ENCODE measurements at regions not wholly inside any gene's neighbourhood (a gene's known extent, or its start where the extent isn't known, plus 50 kb on each side); places are given as distances from the start of the nearest gene placed in this dataset.
"Not testable (repeated sequence)": the region's sequence is repeated elsewhere in the genome, so short reads cannot be mapped to it uniquely, and the experiment has no call there.

DNA sequence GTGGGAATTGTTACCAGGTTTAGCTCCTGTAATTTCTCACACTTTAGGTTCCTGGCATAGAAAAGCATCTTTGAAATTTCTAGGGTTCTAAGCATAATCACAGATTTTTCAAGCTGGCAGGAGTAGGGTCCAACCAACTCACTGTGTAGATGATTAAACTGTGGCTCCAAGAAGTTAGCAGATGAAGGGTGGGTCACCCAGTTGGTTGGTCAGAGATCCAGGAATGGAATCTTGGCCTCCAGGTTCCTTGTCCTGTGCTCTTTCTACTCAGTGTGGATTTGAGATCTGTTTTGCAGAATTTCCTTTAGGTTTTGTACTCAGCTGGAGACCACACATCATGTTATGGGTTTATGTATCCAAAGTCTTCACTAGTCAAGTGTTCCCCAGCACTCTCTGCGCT, 90.3 kb upstream of the MAML3 start:
- DNase-seq = no peak

DNA sequence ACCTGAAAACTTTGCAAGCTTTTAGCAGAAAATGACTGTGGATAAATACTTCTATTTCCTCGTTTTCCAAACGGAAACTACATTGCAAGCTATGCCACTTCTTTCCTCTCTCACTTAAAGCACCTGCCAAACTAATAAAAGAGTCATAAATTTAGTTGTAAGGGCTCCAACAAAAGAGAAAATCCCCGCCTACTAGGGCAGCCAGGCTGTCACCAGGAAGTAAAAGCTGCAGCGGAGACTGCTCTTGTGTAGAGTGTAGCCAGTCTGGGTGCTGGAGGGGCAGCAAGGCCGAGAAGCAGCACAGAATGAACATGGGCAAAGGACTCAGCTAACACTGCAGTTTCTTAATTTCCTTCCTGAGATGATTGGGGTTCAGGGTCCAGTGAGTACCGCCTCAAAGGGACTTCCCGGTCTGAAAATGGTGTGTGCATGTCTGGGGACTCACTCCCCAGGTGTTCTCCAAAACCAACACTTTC, 89.3 kb upstream of the MAML3 start:
- DNase-seq = no peak

DNA sequence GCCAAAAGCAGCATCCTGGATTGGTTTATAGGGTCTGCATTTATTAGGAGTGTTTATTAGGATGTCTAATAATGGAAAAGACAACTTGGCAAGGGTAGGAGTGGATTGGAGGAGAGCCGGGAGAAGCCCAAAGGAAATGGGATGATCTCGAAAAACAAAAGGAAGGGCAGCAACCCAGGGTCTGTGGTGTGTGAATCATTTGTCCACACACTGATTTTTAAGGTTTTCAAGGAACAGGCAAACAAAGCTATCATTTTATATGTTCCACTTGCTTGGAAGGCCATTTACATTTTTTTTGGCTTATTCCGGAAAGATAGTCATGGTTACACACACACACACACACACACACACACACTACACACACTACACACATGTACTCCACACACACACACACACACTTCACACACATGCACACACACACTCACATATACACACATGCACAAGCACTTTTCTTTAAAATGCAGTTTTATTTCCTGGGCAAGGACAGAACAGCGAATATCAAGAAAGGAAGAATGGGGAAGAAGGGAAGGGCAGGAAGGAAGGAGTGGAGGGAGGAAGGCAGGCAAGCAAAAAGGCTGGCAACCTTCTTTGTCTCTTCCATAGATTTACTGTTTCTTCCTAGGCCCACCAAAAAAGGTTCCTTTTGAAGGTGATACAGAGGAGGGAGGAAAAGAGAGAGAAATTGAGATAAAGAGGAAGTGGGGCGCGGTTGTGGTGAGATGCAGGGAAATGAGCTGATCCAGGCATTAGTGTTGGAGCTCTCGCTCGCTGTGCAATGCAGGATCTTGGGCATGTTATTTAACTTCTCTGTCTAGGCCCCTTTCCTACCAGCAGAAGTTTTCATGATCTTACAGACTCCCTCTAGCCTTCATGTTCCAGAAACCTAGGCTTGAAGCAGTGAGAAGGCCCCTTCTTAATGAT, 88.6 kb upstream of the MAML3 start:
- no peak for DNase-seq

DNA sequence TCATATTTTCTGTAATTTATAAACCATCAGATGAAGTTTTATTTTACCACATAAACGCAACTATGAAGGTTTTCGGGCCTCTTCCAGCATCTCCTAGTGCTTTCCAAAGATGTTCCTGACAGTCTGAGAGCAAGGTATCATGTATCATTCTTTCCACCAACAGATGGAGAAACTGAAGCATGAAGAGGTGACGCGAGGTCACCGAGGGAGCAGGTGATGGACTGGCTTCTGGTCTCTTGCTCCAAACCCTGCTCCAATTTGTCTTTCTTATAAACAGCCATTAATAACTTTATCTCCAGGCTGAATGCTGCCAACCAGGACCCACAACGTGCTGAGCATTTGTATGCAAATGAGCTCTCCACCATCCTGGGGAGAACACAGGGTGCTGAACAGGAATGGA, 86.3 kb upstream of the MAML3 start:
- no peak for DNase-seq

DNA sequence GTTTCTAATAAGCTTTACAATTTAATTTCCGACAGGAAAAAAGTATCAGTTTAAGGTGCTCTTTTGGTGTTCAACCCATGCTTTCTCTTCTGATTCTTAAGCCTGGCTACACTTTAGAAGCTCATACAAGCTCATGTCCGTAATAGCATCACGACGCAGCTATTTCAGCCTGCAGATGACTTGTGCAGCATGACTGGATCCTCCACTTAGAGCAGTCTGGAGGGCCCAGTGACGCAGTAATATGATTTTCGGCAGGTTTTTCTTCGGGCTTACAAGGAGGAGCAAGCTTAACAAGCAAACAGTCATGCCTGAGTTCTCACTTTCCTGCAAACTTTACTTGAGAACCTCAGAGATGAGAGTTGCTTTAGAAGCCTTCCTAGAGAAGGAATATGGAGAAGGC, 85.3 kb upstream of the MAML3 start:
- no peak for DNase-seq

DNA sequence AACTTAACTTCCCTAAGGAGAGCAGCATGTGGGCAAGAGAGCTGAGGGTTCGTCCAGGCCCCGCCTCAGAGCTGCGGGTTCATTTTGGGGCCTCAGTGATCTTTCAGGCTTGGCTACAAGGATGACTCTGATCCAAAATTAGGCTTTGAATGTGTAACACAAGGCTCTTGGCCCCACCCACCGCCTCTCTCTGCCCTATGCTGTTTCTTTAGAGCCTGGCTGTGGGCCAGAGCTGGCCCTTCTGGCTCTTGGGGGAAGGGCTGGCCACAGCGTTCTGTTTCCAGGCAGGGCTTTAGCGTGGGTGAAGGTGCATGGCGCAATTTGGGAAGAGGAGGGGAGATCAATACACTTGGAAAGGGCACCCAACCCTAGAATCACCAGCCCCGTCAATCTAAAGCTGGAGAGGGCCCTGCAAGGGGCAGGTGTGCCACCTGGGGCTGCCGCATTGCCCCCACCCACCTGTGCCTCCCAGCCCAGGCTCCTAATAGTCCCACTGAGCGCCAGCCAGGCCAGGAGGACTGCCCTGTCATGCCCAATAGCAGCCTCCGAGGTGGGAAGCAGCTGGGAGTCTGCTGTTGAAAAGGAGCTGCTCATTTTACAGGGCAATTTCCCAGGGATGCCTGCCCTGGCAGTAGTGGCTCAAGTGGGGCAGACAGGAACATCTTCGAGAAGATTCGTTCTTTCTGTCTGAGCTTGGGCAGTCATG, 84.5 kb upstream of the MAML3 start:
- DNase-seq = no peak

DNA sequence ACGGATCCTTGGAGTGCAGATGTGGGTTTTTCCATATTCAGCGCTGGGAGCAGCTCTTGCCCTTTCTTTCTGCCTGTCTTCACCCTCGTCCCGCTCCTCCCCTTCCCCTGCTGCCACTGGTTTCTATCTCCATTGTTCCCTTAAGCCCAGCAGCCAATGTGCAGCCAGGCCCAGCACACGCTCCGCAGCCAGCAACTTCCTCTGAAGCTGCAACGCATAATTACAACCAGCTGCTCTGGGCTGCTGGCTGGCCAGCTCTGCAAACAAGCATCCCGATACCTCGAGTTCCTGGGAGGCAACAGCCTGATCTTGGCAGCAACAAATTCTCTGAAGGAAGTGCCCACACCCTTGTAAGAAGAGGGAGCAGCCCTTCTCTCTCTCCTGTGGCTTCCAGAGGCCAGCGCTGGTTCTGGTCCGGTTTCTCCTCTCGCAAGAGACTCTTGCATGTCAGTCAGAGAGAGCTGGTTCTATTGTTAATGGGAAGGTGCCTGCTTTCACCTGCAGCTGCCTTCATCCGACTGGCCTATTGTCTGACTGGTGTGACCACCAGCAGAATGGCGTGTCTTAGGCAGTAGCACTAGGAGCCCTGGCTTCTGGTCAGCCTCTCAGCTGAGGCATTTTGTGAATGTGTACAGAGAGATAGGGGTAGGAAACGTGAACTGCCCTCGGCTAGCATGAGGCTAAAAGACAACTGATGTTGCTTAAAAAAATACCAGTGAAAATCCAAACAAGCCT, 83.8 kb upstream of the MAML3 start:
- no peak for DNase-seq

DNA sequence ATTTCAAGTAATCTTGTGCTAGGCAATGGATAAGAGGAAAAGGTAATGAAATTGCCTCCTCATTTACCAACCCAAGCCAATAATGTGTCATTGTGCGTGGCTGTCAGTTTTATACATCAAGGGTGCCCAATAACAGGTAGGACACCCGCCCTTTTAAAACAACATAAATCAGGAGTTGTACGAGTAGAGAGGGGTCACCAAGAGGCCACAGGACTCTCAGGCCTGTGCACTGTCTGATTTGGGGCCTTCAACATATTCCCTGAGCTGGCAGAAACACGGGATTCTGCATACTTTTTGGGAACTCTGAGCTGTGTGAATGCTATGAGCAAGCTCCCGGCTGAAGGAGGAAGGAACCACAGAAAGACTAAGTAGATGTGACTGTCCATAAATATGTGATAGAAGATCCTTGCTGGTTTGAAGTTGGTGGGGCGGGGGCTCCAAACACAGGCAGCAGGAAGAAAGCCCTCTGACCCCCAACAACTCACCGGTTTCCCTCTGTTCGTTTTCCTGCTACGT, 82.7 kb upstream of the MAML3 start:
- no peak for DNase-seq

DNA sequence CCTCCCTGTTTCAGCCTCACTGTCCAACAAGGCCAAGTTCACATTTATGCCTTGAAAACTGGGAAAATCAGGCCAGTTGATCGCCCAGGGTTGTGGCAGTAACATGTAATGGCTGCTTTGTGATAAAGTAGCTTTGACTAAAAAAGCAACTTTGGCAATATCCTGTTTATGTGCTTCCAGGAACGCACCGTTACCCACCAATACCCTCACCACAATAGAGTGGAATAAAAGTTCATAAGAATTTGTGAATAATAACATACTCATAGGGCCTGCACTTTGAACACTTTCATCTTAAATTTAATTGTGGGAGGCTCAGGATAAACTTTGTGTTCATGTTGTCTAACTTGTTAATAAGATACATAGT, 80.7 kb upstream of the MAML3 start:
- DNase-seq = no peak

DNA sequence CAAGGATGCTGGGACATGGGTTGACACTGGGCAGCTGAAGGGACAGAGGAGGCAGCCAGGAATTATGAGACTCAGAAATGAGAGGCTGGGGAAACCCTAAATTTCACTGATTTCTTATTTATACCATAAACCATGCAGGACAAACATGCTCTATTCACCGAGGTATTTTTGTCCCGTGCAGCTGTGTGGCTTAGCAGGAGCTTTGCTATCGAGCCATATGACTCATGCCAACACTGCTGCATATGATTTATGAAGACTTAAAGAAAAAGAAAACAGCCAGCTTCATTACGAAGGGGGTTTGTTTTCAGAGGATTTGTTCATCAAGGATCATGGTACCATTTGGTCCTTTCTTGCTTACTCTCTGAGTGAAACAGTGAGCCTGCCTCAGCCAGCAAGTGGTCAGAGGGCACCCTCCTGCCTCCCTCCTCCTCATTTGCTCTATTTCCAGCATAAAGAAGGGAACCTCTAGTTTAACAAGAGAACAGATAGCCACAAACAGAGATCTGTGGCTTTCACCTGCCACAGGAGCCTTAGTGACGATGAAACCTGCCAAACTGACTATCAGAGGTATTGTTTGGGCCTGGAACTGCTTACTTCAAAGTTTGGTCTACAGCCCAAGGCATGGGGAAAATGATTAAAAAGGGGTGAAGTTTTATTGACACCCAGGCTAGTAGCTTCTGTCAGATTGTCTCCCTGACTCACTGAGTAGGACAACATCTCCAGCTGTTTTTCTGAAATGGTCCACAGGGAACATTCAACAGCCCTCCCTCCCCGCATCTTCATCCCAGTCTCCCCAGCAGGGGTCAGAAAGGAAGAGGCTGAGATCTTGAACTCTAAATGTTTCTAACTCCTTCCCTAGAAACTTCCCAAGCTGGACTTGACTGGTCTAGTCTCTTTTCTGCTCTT, 80.1 kb upstream of the MAML3 start:
- no peak for DNase-seq

DNA sequence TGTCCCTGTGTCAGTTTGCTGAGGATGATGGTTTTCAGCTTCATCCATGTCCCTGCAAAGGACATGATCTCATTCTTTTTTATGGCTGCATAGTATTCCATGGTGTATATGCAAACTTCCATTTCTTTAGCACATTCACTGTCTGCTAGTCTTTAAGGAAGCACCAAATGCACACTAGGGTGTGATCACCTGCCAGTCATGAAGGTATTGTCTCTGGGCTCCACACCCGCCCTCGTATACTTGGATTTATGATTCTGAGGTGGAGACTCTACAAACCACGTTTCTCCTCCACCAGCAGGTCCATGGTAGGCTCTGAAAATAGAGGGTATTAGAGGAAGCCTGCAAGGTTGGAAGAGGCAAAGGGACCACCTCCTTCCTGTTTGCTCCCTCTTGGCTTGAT, 75.9 kb upstream of the MAML3 start:
- no peak for DNase-seq

DNA sequence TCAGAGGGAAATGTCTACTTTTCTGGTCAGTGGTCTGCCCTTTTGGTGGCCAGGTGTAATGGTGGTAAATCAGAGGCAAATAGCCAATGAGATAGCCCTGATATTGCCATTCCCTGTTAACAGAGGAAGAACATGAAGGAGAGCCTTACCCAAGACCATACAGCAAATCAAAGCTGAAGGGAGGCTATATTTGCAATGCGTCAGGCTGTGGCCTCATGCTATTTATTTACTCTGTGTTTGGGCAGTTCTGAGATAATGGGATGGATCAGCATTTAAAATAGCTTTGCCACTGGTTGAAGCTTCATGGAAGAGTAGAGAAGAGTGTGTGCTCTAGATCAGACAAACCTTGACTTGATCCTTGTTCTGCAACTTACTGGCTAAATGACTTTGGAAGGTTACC, 73.3 kb upstream of the MAML3 start:
- DNase-seq = no peak

DNA sequence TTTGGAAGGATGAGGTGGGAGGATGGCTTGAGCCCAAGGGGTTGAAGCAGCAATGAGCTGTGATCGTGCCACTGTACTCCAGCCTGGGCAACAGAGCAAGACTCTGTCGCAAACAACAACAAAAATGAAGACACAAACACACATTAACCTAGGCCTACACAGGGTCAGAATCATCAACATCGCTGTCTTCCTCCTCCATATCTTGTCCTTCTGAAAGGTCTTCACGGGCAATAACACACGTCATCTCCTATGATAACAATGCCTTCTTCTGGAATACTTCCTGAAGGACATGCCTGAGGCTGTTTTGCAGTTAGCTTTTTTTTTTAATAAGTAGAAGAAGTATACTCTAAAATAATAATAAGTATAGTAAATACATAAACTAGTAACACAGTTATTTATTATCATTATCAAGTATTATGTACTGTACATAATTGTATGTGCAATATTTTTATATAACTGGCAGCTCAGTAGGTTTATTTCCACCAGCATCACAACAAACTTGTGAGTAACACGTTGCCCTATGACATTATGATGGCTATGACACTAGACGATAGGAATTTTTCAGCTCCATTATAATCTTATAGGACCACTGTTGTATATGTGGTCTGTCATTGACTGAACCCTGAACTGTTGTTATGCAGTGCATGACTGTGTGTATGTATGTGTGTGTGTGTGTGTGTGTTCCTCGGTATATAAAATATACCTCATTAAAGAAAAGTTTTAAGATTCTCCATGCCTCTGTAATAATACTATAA, 69.2 kb upstream of the MAML3 start:
- no peak for DNase-seq

DNA sequence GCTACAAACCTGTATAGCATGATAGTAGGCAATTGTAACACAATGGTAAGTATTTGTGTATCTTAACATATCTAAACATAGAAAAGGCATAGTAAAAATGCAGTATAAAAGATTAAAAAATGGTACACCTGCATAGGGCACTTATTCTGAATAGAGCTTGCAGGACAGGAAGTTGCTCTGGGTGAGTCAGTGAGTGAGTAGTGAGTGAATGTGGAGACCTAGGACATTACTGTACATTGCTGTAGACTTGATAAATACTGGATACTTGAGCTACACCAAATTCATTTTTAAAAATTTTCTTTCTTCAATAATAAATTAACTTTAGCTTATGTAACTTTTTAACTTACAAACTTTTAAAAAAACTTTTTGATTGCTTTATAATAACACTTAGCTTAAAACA, 68.2 kb upstream of the MAML3 start:
- no peak for DNase-seq

DNA sequence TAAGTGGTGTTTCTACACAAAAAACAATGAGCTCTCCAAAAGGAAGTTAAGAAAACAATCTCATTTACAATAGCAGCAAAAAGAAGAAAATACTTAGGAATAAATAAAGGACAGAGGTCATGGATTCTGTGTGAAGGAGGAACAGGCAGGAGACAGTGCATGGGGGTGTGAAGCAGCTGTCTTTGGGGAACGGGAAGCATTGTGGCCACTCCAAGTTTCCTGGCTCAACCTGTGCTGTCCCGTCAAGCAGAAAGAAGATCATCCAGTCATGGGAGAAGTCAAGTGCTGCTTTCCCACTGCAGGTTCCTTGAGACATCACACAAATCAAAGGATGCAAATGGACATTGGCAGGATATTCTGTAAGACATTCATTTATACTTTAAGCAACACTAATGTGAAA, 66.1 kb upstream of the MAML3 start:
- no peak for DNase-seq

DNA sequence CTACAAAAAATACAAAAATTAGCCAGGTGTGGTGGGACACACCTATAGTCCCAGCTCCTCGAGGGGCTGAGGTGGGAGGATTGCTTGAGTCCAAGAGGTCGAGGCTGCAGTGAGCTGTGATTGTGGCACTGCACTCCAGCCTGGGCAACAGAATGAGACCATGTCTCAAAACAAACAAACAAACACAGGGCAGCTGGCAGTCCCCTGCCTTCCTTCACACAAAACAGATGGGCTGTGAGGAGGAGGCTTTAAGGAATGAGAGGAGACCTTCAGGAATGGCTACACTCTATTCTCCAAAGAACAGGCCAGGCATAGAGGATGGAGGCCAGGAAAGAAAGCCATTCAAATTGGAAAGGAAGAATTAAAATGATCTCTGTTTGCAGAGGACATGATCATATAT, 65.6 kb upstream of the MAML3 start:
- DNase-seq = no peak

DNA sequence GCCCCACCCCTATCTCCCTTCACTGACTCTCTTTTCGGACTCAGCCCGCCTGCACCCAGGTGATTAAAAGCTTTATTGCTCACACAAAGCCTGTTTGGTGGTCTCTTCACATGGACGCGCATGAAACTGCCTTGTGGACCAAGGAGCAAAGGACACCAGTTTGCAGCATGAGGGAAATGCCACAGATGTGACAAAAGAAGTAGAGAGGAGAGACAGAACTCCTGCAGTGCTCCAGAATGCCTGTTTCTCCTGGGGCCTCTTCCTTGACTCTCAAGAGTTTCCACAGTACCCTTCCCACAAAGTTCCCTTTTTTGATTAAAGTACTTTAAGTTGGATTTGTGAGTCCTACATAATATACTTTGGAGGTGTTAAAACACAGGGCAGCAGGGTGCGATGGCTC, 65.1 kb upstream of the MAML3 start:
- not testable (repeated sequence) for DNase-seq

DNA sequence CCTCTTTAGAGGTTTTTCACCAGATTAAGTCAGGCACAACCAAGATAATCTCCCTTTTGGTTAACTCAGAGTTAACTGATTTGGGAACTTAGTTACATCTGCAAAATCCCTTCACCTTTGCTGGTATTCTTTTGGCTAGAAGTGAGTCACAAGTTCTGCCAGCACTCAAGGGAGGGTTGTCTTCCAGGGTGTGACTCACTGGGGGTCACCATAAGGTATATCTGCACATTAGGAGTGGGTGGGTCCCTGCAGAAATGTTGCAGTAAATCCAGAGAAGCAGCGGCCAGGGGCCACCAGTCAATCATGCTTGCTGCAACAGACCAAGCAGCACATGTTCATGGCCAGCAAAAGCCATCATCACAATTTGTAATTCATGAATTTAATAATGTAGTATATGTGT, 59.8 kb upstream of the MAML3 start:
- DNase-seq = no peak

DNA sequence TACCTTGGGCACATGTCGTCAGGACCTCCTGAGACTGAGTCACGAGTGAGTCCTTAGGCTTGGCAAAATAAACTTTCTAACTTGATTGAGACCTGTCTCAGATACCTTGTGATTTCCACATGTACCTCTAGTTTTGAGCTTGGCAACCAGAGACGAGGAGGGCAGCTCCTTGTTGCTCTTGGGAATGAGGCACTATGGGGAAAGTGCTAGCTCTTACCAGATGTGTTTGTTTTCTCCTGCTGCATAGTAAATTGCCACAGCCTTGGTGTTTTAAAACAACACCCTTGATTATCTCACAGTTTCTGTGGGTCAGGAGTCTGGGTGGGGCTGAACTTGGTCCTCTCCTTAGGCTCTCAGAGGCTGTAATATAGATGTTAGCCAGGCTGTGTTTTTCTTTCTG, 59.1 kb upstream of the MAML3 start:
- no peak for DNase-seq

DNA sequence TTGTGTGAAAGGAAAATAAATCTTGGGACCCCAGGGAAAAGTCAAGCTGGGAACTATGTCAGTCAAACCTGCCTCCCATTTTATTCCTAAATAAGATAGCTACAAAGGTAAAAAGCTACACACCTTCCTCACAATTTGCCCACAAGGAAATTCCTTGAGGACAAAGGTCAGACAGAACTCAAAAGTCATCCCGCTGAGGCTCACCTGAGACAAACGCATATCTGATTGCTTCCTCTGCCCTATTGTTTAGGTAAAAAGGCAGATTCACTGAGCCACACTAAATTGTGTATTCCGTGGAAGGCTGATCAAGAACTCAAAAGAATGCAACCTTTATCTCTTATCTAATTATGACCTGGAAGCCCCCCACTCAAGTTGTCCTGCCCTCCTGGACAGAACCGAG, 58.7 kb upstream of the MAML3 start:
- no peak for DNase-seq

DNA sequence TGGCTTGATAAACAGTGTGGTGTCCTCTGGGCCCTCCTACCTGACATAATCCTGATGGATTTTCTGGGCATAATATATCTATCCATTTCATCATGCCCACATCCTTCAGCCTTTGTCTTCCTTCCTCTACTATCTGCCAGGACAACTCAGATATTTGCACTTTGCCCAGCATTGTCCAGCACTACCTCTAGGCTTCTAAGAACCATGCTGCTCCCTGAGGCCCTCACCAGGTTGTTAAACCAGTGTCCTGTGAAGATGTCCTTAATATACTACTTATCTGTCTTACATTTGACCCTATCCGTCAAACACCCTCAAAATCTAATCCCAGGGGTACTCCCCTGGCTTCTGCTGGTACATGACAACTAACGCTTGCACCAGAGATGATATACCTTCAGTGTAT, 58.2 kb upstream of the MAML3 start:
- DNase-seq = no peak

DNA sequence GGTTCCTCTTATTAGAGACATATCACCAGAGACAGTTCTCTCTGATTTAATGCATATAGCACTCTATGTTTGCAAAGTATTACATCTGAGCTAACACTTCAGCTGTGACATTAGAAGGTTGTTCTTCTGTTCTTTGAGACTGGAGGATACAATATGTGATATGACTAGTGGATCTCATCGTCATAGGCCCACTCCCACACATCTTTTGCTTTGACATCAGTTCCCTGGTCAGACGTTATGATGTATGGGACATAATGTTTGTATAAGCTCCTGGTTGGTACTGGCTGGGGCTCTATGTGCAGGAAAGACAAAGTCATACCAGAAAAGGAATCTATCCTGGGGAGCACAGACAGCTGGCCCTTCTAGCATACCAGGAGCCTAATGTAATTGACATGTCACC, 57.7 kb upstream of the MAML3 start:
- DNase-seq = no peak
